ENCODE measurements at regions not wholly inside any gene's neighbourhood (a gene's known extent, or its start where the extent isn't known, plus 50 kb on each side); places are given as distances from the start of the nearest gene placed in this dataset.
"Not testable (repeated sequence)": the region's sequence is repeated elsewhere in the genome, so short reads cannot be mapped to it uniquely, and the experiment has no call there.

DNA sequence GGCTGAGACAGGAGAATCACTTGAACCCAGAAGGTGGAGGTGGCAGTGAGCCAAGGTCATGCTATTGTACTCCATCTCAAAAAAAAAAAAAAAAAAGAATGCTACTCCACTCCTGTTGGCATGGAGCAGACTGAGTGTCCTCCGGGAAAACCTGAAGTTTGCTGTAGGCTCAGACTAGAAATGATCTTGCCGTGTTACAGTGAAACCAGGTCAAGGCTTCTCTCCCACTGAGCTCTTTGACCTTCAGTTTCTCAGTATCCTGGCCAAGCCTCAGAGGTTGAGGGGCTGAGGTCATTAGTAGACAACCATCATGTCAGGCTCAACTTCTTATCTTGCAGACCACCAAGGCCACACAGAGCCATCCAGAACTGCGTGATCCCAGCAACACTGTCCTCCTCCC lies 348.6 kb upstream of the ZNF32 start:
- TF ChIP-seq, protein P1, sequence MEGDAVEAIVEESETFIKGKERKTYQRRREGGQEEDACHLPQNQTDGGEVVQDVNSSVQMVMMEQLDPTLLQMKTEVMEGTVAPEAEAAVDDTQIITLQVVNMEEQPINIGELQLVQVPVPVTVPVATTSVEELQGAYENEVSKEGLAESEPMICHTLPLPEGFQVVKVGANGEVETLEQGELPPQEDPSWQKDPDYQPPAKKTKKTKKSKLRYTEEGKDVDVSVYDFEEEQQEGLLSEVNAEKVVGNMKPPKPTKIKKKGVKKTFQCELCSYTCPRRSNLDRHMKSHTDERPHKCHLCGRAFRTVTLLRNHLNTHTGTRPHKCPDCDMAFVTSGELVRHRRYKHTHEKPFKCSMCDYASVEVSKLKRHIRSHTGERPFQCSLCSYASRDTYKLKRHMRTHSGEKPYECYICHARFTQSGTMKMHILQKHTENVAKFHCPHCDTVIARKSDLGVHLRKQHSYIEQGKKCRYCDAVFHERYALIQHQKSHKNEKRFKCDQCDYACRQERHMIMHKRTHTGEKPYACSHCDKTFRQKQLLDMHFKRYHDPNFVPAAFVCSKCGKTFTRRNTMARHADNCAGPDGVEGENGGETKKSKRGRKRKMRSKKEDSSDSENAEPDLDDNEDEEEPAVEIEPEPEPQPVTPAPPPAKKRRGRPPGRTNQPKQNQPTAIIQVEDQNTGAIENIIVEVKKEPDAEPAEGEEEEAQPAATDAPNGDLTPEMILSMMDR (IDR thresholded peaks at IDR 0.05; ENCODE audit: low read depth, low read length) = no peak

DNA sequence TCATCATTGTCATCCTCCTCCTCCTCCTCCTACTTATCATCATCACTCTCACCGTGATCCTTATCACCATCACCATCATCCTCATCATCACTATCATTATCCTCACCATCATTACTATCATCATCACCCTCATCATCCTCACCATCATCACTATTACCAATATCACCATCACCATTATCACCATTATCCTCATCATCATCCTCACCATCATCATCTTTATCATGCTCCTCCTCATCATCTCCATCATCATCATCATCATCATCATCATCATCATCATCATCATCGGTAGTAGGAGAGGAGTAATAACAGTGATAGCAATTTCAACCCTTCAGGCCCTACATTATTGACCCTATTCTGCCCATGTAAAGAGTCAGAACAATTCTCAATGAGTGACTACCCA lies 345.9 kb upstream of the ZNF32 start:
- TF ChIP-seq, protein P1 (IDR thresholded peaks at IDR 0.05; ENCODE audit: low read depth, low read length) = no peak
- DNase-seq (ENCODE audit: extremely low read depth, low read depth) = no peak

More for the DNA sequence above, 348.6 kb upstream of the ZNF32 start:
- no peak for DNase-seq (ENCODE audit: extremely low read depth, low read depth)

GRCh38 chr10:43992816-43993215 lies 344.1 kb upstream of the ZNF32 start:
- not testable (repeated sequence) for DNase-seq (ENCODE audit: extremely low read depth, low read depth)

- DNase-seq (ENCODE audit: extremely low read depth, low read depth) = no peak
- TF ChIP-seq, protein P1 (IDR thresholded peaks at IDR 0.05; ENCODE audit: low read depth, low read length) = no peak
Measured at GRCh38 chr10:43986374-43986773, 337.7 kb upstream of the ZNF32 start.

GRCh38 chr10:43985941-43986340 lies 337.3 kb upstream of the ZNF32 start:
- DNase-seq (ENCODE audit: extremely low read depth, low read depth) = no peak
- TF ChIP-seq, protein P1 (IDR thresholded peaks at IDR 0.05; ENCODE audit: low read depth, low read length) = no peak

DNA sequence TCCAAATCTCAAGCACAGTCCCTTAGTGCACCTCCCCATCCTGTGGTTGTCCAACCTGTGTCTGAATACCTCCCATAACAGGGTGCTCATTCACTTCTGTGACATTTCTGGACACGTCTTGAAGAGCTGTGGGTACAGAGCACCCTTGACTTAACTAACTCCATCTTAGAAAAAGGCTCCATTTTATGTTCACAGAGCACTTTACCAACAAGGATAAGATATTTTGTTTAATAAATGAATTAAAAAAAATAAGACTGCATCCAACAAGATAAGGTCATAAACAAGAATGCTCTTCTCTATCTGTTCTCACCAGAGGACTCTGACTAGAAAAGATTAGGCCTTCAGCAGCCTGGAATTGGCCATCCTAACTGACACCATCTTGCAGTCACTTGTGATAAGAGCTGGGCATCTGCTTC lies 335.2 kb upstream of the ZNF32 start:
- TF ChIP-seq, protein P1 (IDR thresholded peaks at IDR 0.05; ENCODE audit: low read depth, low read length) = no peak

GRCh38 chr10:43983405-43983804 lies 334.7 kb upstream of the ZNF32 start:
- TF ChIP-seq, protein P1 (IDR thresholded peaks at IDR 0.05; ENCODE audit: low read depth, low read length) = no peak
- DNase-seq (ENCODE audit: extremely low read depth, low read depth) = no peak

More for the DNA sequence above, 335.2 kb upstream of the ZNF32 start:
- DNase-seq (ENCODE audit: extremely low read depth, low read depth) = no peak

DNA sequence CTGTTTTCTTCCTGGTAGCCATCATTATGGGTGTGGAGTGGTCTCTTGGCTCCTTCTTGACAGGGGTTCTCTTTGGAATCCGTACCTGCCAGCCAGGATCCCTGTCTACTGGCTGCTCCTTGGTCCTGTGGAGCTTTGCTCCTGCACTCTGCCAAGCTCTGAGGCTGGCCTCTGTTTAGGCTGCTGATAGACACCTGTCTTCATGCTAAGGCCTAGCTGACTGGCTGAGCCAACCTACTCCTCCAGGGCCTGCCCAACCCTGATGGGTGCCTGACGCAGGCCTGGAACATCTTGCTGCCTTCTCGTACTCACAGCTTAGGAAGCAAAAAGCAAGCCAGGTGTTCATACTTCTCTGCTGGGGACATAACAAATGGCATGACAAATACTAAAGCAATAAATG lies 333.6 kb upstream of the ZNF32 start:
- TF ChIP-seq, protein P1 (IDR thresholded peaks at IDR 0.05; ENCODE audit: low read depth, low read length) = no peak
- no peak for DNase-seq (ENCODE audit: extremely low read depth, low read depth)
